ENCODE measurements at regions not wholly inside any gene's neighbourhood (a gene's known extent, or its start where the extent isn't known, plus 50 kb on each side); places are given as distances from the start of the nearest gene placed in this dataset.
"Not testable (repeated sequence)": the region's sequence is repeated elsewhere in the genome, so short reads cannot be mapped to it uniquely, and the experiment has no call there.

- no peak for DNase-seq (ENCODE audit: low spot score)
These were observed 271.4 kb upstream of the GRM3 start for GRCh38 chr7:86372262-86372661.

- no peak for DNase-seq (ENCODE audit: low spot score)
These were observed 276.8 kb upstream of the GRM3 start for GRCh38 chr7:86366946-86367345.

- not testable (repeated sequence) for DNase-seq (ENCODE audit: low spot score)
These were observed 303.3 kb upstream of the GRM3 start for GRCh38 chr7:86340407-86340806.

GRCh38 chr7:86339051-86339450, 304.7 kb upstream of the GRM3 start:
- DNase-seq (ENCODE audit: low spot score), result no peak

GRCh38 chr7:86328801-86329433, 314.8 kb upstream of the GRM3 start:
- no peak for DNase-seq (ENCODE audit: low spot score)

GRCh38 chr7:86326847-86327246, 316.9 kb upstream of the GRM3 start:
- no peak for DNase-seq (ENCODE audit: low spot score)

GRCh38 chr7:86320889-86321288, 322.8 kb upstream of the GRM3 start:
- DNase-seq (ENCODE audit: low spot score), result no peak

GRCh38 chr7:86320341-86320740, 323.4 kb upstream of the GRM3 start:
- no peak for DNase-seq (ENCODE audit: low spot score)

- DNase-seq (ENCODE audit: low spot score), result no peak
These were observed 329.9 kb upstream of the GRM3 start for GRCh38 chr7:86313842-86314241.

- DNase-seq (ENCODE audit: low spot score), result no peak
These were observed 342.4 kb upstream of the GRM3 start for GRCh38 chr7:86301301-86301700.

GRCh38 chr7:86295526-86295925, 348.2 kb upstream of the GRM3 start:
- DNase-seq (ENCODE audit: low spot score), result no peak

- DNase-seq (ENCODE audit: low spot score), result peak; percentile 17
These were observed 361.6 kb upstream of the GRM3 start for GRCh38 chr7:86282014-86282682.

GRCh38 chr7:86280150-86280549, 363.6 kb upstream of the GRM3 start:
- DNase-seq (ENCODE audit: low spot score), result no peak

GRCh38 chr7:86262781-86263180, 380.9 kb upstream of the GRM3 start:
- no peak for DNase-seq (ENCODE audit: low spot score)

GRCh38 chr7:86257894-86258293, 385.8 kb upstream of the GRM3 start:
- no peak for DNase-seq (ENCODE audit: low spot score)

GRCh38 chr7:86252406-86252805, 391.3 kb upstream of the GRM3 start:
- DNase-seq (ENCODE audit: low spot score), result no peak

GRCh38 chr7:86248977-86249376, 394.7 kb upstream of the GRM3 start:
- DNase-seq (ENCODE audit: low spot score), result no peak

- DNase-seq (ENCODE audit: low spot score), result no peak
These were observed 400.5 kb upstream of the GRM3 start for GRCh38 chr7:86243171-86243570.

GRCh38 chr7:86226191-86226590, 417.5 kb upstream of the GRM3 start:
- no peak for DNase-seq (ENCODE audit: low spot score)

- DNase-seq (ENCODE audit: low spot score), result no peak
These were observed 420.9 kb upstream of the GRM3 start for GRCh38 chr7:86222806-86223205.

GRCh38 chr7:86214734-86215133, 429.0 kb upstream of the GRM3 start:
- no peak for DNase-seq (ENCODE audit: low spot score)

GRCh38 chr7:86212976-86213375, 430.7 kb upstream of the GRM3 start:
- no peak for DNase-seq (ENCODE audit: low spot score)

- DNase-seq (ENCODE audit: low spot score), result no peak
These were observed 434.7 kb upstream of the GRM3 start for GRCh38 chr7:86209036-86209435.

- no peak for DNase-seq (ENCODE audit: low spot score)
These were observed 436.0 kb upstream of the GRM3 start for GRCh38 chr7:86207740-86208139.

Measured in D341Med (cell line).